ENCODE measurements at regions not wholly inside any gene's neighbourhood (a gene's known extent, or its start where the extent isn't known, plus 50 kb on each side); places are given as distances from the start of the nearest gene placed in this dataset.

- no peak overlapping the region for H3K4me3 ChIP-seq (ENCODE audit: control insufficient read depth, low read depth, low read length)
- TF ChIP-seq CTCF (conservative IDR thresholded peaks at IDR 0.05; ENCODE audit: control insufficient read depth, insufficient read depth, low read depth, low read length), result no peak
- no peak for DNase-seq (ENCODE audit: low read depth)
Observed at GRCh38 chr20:60446267-60447111, 488.3 kb downstream of the CDH26 start.

GRCh38 chr20:60447703-60448102, 489.5 kb downstream of the CDH26 start:
- DNase-seq (ENCODE audit: low read depth), result no peak
- H3K4me3 ChIP-seq (ENCODE audit: control insufficient read depth, low read depth, low read length), result no peak overlapping the region
- TF ChIP-seq CTCF (conservative IDR thresholded peaks at IDR 0.05; ENCODE audit: control insufficient read depth, insufficient read depth, low read depth, low read length), result no peak

GRCh38 chr20:60453388-60454246, 495.4 kb downstream of the CDH26 start:
- no peak overlapping the region for H3K4me3 ChIP-seq (ENCODE audit: control insufficient read depth, low read depth, low read length)
- no peak for TF ChIP-seq CTCF (conservative IDR thresholded peaks at IDR 0.05; ENCODE audit: control insufficient read depth, insufficient read depth, low read depth, low read length)
- DNase-seq (ENCODE audit: low read depth), result no peak

DNA sequence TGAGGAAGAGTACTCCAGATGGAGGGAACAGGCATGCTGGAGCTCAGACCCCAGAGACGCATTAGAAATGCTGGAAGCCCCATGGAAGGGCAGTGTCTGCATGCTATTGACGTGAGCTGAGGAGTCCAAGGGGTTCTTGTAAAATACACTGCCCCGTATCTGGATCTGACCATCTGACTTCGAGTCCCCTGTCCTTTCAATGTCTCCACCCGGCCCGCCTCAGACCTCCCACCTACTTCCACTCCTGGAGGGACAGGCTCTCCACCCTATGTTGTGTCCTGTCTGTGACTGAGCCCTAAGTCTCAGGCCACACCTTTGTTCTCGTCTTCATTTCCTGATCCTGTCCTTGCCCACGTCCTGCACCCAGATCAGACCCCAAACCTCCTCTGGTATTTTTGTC, 496.3 kb downstream of the CDH26 start:
- no peak for TF ChIP-seq CTCF (conservative IDR thresholded peaks at IDR 0.05; ENCODE audit: control insufficient read depth, insufficient read depth, low read depth, low read length)

GRCh38 chr20:60455272-60455671, 497.0 kb downstream of the CDH26 start:
- no peak for TF ChIP-seq CTCF (conservative IDR thresholded peaks at IDR 0.05; ENCODE audit: control insufficient read depth, insufficient read depth, low read depth, low read length)
- DNase-seq (ENCODE audit: low read depth), result no peak
- no peak overlapping the region for H3K4me3 ChIP-seq (ENCODE audit: control insufficient read depth, low read depth, low read length)

More for the DNA sequence above, 496.3 kb downstream of the CDH26 start:
- no peak overlapping the region for H3K4me3 ChIP-seq (ENCODE audit: control insufficient read depth, low read depth, low read length)
- no peak for DNase-seq (ENCODE audit: low read depth)

- no peak for DNase-seq (ENCODE audit: low read depth)
- no peak overlapping the region for H3K4me3 ChIP-seq (ENCODE audit: control insufficient read depth, low read depth, low read length)
- no peak for TF ChIP-seq CTCF (conservative IDR thresholded peaks at IDR 0.05; ENCODE audit: control insufficient read depth, insufficient read depth, low read depth, low read length)
Observed at GRCh38 chr20:60459212-60459611, 501.0 kb downstream of the CDH26 start.

Measured in fibroblast of mammary gland (primary cell).